ENCODE measurements at regions not wholly inside any gene's neighbourhood (a gene's known extent, or its start where the extent isn't known, plus 50 kb on each side); places are given as distances from the start of the nearest gene placed in this dataset.

GRCh38 chr3:59513570-59513969, 463.7 kb upstream of the CFAP20DC start:
- no peak for DNase-seq
- TF ChIP-seq CTCF (conservative IDR thresholded peaks at IDR 0.05): no peak
- Histone ChIP-seq H3K9ac (ENCODE audit: extremely low read depth, low read length, poor library complexity, severe bottlenecking) (no peak overlapping the region), H3K9me3 (ENCODE audit: control insufficient read depth, low read length) (no peaks in the 10 kb centered on the region), H3K27me3 (ENCODE audit: control insufficient read depth, insufficient read depth, low read length, poor library complexity, severe bottlenecking) (no peaks in the 10 kb centered on the region), H3K4me1 (ENCODE audit: control insufficient read depth, insufficient read depth, low read length) (peaks cover 10% of the 10 kb centered on the region), H3K36me3 (ENCODE audit: control insufficient read depth, insufficient read depth, low read length) (no peaks in the 10 kb centered on the region), H3K4me3 (ENCODE audit: low read length) (no peak overlapping the region), H3K27ac (ENCODE audit: low read depth, low read length) (no peak overlapping the region)
- H3K9me3 Mint-ChIP-seq: no peaks in the 10 kb centered on the region
- no peak overlapping the region for H3K27ac Mint-ChIP-seq
- H3K36me3 Mint-ChIP-seq (ENCODE audit: low read depth): no peaks in the 10 kb centered on the region
- WGBS, 2 experiments (ENCODE audit: insufficient coverage in 1 of 2, insufficient read length in 1 of 2): 83 to 97% methylated on average over 1 of the region's 1 CpG
- no peaks in the 10 kb centered on the region for H3K27me3 Mint-ChIP-seq (ENCODE audit: insufficient read depth)
- H3K4me1 Mint-ChIP-seq: peaks cover 44% of the 10 kb centered on the region
- H3K4me3 Mint-ChIP-seq: no peak overlapping the region

- Histone ChIP-seq H3K27ac (ENCODE audit: low read depth, low read length) (no peak overlapping the region), H3K36me3 (ENCODE audit: control insufficient read depth, insufficient read depth, low read length) (no peaks in the 10 kb centered on the region), H3K4me1 (ENCODE audit: control insufficient read depth, insufficient read depth, low read length) (peaks cover 5% of the 10 kb centered on the region), H3K9ac (ENCODE audit: extremely low read depth, low read length, poor library complexity, severe bottlenecking) (no peak overlapping the region), H3K9me3 (ENCODE audit: control insufficient read depth, low read length) (no peaks in the 10 kb centered on the region), H3K4me3 (ENCODE audit: low read length) (no peak overlapping the region), H3K27me3 (ENCODE audit: control insufficient read depth, insufficient read depth, low read length, poor library complexity, severe bottlenecking) (no peaks in the 10 kb centered on the region)
- DNase-seq: no peak
- Mint-ChIP-seq H3K36me3 (ENCODE audit: low read depth) (no peaks in the 10 kb centered on the region), H3K27me3 (ENCODE audit: insufficient read depth) (no peaks in the 10 kb centered on the region), H3K4me1 (peaks cover 31% of the 10 kb centered on the region), H3K4me3 (no peak overlapping the region), H3K9me3 (no peaks in the 10 kb centered on the region), H3K27ac (no peak overlapping the region)
- 70 to 82% methylated on average over 2 to 6 of the region's 6 CpGs for WGBS, 2 experiments (ENCODE audit: insufficient coverage in 1 of 2, insufficient read length in 1 of 2)
- TF ChIP-seq CTCF (conservative IDR thresholded peaks at IDR 0.05): no peak
Measured at GRCh38 chr3:59512066-59512465, 462.2 kb upstream of the CFAP20DC start.

GRCh38 chr3:59510576-59510975, 460.8 kb upstream of the CFAP20DC start:
- Histone ChIP-seq H3K36me3 (ENCODE audit: control insufficient read depth, insufficient read depth, low read length) (no peaks in the 10 kb centered on the region), H3K9ac (ENCODE audit: extremely low read depth, low read length, poor library complexity, severe bottlenecking) (no peak overlapping the region), H3K9me3 (ENCODE audit: control insufficient read depth, low read length) (no peaks in the 10 kb centered on the region), H3K4me1 (ENCODE audit: control insufficient read depth, insufficient read depth, low read length) (peaks cover 5% of the 10 kb centered on the region), H3K27me3 (ENCODE audit: control insufficient read depth, insufficient read depth, low read length, poor library complexity, severe bottlenecking) (no peaks in the 10 kb centered on the region), H3K4me3 (ENCODE audit: low read length) (no peak overlapping the region), H3K27ac (ENCODE audit: low read depth, low read length) (no peak overlapping the region)
- TF ChIP-seq CTCF (conservative IDR thresholded peaks at IDR 0.05): no peak
- Mint-ChIP-seq H3K36me3 (ENCODE audit: low read depth) (no peaks in the 10 kb centered on the region), H3K27me3 (ENCODE audit: insufficient read depth) (no peaks in the 10 kb centered on the region), H3K4me3 (no peak overlapping the region), H3K27ac (no peak overlapping the region), H3K4me1 (peaks cover 28% of the 10 kb centered on the region), H3K9me3 (no peaks in the 10 kb centered on the region)
- no peak for DNase-seq
- 85% methylated on average over 3 of the region's 4 CpGs; no CpG with 5 or more reads in 1 of the 2 experiments for WGBS, 2 experiments (ENCODE audit: insufficient coverage in 1 of 2, insufficient read length in 1 of 2)

Measured in endodermal cell (in vitro differentiated cells).